ENCODE measurements at regions not wholly inside any gene's neighbourhood (a gene's known extent, or its start where the extent isn't known, plus 50 kb on each side); places are given as distances from the start of the nearest gene placed in this dataset.
"Not testable (repeated sequence)": the region's sequence is repeated elsewhere in the genome, so short reads cannot be mapped to it uniquely, and the experiment has no call there.

DNA sequence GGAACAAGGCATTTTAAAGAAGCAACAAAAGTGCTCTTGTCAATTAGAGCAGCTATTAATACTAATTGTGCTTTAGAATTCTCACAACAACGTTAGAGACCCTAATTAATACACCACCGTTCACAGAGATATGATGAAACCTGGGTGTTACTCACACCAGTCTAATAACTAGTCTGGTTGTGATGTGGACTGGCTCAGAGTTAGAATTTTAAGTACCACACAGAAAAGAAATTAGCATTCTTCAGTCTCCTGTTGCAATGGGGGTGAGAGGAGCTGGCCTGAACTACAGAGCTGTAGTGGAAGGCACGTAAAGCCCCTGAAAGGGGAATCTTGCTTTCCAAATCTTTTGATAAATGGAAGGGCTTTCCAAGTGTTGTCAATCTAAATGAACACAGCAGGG is 240.8 kb upstream of the TOX3 start:
- DNase-seq (ENCODE audit: low spot score): no peak

DNA sequence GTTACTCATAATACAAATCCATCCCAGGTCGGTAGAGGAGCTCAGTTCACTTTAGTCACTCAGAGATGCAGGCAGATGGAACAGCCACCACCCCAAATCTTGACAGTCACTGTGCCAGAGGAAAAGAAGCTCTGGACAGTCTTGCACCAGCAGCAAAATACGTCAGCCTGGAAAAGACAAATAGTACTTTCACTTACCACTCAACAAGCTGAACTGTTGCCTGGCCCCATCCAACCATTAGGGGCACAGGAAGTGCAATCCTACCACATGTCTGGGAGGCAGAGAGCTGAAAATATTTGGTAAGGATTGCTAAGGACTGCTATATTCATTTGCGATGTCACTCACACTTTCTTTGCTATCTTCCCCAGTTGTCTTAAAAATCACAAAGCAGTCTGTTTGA is 239.1 kb upstream of the TOX3 start:
- DNase-seq (ENCODE audit: low spot score): no peak

DNA sequence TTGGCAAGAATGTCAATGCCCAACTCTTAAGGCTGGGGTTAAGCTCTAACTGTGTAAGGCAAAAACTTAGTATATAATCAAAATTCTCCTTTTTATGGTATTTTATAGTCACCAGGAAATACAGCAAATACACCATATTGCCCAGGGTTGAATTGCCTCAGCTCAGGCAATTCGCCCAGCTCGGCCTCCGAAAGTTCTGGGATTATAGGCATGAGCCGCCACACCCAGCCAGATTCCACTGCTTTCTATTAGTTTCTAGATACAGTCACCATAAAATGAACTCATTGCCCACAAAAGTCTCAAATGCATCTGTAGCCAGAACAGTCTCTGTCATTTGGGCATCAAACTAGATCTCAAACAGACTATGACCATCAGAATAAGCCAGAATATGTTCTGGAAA is 238.7 kb upstream of the TOX3 start:
- no peak for DNase-seq (ENCODE audit: low spot score)

DNA sequence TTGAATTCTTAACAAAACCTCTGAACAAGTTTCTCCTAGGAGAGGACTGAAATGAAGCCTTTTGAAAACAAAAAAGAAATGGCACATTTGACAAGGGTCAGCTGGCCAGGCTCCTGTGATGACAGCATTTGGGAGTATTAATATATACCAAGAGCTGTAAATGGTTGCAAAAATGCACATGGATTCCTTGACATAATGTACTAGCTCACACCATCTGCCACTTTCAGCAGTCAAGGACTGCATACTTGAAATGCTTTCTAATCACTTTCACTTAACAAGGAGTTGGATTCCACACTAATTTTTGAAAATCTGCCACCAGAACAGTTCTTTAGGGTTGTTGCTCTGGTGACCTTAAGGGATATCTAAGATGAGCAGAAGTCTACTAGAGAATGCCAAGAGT is 236.7 kb upstream of the TOX3 start:
- no peak for DNase-seq (ENCODE audit: low spot score)

DNA sequence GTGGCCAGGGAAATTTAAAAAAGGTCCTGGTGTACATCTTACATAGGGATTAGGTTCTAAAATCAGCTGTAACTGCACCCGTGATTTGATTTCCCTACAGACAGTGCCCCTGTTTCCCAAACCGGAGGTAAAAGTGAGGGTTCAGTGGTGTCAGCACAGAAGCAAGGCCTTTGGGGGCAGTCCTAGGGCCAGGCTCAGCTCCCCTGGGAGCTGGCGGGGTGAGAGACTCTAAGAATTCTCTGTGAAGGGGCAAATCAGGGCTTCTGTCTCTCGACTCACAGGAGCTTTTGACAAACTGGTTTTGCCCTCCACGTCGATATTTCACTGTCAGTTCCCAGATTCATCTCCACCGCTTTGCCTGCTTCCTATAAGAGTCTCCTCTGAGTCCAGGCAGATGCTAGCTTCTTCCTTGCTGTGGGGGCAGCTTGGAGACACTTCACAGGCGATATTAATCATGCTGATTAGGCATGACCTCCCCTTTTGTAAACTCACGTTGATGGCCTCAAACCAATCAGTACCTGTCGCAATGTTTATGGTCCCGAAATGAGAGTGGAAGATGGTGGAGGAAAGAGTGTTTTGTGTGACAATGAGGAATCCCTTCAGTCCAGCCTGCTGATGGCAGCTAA is 234.2 kb upstream of the TOX3 start:
- no peak for DNase-seq (ENCODE audit: low spot score)

DNA sequence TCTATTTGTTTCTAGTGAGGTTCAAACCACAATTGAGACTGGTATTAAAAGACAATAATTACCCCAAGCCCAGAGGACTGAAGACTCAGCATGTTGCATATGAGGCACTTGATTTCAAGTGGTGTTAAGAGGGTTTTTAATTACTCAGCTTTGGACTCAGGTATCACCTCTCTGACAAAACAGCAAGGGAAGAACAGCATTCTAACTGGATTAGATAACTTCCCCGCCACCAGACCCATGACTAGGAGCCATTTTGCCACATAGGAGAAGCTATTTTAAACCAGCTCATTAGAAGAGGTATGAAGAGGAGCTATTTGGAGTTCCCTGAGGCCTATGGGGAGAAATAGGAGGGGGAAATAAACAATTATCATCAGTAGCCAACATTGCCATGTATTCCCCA is 226.1 kb upstream of the TOX3 start:
- no peak for DNase-seq (ENCODE audit: low spot score)

DNA sequence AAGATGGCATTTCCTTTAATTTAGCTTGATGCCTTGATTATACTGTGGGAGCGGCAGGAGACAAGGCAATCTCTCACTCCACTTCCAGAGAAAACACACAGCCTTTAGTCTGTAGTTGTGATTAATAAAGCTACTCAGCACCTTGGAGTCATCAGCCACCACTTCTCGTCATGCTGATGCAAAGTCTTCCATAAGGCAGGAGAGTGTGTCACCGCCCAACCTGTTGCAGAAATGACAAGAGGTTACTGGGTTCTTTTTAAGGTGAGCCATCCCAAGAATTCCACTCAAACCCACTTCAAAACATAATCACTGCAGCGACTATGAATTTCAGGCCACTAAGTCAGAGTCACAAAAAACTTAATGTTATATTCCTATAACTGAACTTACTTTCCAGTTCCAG is 223.9 kb upstream of the TOX3 start:
- no peak for DNase-seq (ENCODE audit: low spot score)

DNA sequence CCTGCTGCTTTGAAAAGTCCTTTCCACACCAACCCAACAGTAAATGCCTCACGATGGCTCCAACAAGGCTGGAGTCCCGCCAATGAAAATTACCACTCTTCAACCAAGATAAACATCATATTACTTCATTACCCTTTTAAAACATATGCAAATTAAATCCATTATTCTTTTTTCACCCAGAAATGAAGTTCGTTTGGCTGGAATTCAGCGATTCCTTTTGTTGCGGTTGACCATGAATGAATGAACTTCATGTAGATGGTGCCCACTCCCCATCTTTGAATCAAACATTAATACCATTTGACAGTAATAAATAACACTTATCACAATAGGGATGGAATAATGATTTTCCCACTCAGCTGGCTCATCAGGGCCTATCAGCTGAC is 211.5 kb upstream of the TOX3 start:
- no peak for DNase-seq (ENCODE audit: low spot score)

DNA sequence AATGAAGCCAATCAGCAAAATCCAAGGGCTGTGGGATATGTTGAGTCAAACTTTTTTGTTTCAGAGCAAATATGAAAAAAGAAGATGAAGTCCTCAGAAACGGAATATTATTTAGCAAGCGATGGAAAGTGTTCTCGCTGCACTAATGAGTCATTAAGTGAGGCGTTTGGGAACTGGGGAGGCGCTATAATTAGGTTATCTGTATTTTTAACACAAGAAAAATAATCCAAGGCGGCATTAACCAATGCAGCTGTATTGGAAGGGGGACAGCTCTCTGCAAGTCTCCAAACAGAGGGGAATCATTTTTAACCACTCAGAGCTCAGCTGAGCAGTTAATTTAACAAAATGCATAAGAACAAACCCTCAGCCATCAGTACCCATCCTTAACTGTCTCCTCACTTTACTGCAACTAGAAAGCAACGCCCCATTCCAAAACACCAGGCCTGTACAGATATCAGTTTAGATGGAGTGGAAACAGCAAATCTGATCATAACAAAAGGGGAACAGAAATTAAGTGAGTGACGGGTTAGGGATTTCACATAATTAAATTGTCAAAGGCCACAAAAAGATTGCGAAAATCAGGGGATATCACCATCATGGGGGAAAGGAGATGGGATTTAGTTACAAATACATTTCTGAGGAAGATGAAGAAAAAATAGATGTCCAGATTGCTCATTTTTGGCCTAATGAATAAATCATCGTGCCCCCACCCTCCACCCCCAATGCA is 211.0 kb upstream of the TOX3 start:
- DNase-seq (ENCODE audit: low spot score): no peak

DNA sequence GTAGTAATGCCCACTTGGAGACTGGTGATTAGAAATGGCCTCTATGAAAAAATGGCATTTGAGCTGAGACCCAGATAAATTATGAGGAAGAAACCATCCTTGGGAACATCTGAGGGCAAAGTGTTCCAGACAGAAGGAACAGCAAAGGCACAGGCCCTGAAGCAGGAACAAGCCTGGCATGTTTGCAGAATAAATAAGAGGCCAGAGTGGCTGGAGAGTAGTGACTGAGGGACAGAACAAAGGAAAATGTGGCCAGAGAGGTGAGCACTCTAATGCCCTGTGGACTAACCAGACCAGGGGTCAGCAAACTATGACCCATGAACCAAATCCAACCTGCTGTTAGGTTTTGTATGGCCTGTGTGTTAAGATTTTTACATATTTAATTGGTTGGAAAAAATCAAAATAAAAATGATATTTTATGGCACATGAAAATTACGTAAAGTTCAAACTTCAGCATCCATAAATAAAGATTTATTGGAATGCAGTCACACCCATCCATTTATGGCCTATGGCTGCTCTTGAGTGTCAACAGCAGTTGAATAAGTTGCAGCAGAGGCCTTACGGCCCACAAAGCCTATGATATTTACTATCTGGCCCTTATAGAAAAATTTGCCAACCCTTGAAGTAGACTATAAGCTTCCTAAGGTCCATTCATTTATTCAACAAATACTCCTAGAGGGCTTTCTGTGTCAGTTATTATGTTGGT is 210.0 kb upstream of the TOX3 start:
- DNase-seq (ENCODE audit: low spot score): no peak

DNA sequence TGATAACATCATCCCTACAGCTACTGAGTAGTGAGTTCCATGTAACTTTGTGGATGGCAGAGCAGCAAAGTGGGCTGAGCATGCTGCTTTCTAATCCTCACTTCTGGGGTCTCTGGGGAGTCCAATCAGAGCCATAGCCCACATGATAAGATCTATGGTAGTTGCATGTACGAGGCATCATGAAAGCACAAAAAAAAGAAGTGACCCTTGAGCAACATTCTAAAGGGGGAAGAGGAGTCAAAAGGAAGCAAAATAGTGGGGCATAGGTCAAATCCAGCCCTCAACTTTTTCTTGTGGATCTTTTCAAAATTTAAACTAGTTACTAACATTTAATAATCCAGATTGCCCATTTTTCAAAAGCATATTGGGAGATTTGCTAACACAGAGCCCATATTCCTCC is 208.5 kb upstream of the TOX3 start:
- no peak for DNase-seq (ENCODE audit: low spot score)

DNA sequence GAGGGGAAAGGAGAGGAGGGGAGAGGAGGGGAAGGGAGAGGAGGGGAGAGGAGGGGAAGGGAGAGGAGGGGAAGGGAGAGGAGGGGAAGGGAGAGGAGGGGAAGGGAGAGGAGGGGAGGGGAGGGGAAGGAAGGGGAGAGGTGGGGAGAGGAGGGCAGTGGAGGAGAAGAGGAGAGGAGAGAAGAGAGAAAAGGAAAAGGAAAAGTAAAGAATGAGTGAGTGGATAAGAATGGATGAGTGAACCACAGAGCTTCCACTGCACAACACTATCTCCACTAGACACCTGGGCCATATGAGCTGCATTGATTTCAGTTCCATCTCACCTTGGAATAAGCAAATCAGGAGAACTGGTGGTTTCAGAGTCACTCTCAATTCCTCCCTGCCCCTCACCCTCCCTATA is 204.1 kb upstream of the TOX3 start:
- DNase-seq (ENCODE audit: low spot score): no peak

DNA sequence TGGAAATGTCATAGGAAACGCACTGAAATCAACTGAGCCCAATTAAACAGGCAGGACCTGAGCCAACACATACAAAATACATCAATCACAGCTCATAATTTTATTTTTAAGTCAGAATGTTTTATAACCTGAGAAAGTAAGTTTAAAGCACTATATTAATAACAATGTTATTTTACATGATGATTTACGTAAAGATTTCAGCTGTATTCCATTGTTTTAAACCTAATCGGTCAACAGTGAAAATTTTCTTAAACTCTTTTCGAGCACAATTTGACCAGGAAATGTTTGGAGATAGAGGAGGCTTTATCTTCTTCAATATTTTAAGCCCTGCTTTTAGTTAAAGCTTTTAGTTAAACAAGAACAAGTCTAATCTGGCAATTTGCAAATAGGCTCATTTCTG is 201.8 kb upstream of the TOX3 start:
- no peak for DNase-seq (ENCODE audit: low spot score)

DNA sequence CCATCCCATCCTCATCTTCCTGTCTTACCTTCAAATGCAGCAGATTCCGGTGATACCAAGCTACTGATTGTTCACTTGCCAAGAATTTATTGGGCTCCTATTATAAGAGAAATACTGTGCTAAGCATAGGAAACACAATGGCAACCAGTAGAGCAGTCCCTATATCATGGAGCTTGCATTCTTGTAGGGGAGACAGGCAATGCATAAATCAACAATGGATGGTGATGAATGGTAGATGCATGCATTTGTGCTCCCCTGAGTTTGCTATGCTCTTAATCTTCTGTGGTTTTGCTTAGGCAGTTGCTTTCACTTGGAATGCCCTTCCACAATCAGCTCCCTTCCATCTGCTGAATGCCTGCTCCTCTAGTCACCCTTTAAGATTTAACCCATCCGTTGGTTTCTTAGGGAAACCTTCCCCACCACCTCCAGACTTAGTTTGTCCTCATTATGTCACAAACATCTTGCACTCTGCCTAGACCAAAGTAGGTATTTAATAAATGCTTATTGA is 200.2 kb upstream of the TOX3 start:
- no peak for DNase-seq (ENCODE audit: low spot score)

DNA sequence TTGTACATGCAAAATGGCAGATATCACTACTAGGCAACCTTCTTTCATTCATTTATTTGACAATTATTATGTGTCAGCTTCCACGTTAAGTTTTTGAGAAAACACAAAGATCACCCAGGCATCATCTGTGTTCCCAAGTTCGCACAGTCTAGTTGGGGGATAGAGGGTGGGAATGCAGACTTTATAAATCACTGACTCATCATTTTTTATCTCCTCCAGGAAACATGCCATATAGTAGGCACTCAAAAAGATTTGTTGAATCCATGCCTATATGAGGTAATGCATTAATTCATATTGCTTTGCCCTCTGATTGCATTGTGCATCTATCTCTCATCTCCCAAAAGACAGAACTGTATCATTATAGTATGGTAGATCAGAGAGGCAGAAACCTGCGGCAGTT is 196.8 kb upstream of the TOX3 start:
- no peak for DNase-seq (ENCODE audit: low spot score)

DNA sequence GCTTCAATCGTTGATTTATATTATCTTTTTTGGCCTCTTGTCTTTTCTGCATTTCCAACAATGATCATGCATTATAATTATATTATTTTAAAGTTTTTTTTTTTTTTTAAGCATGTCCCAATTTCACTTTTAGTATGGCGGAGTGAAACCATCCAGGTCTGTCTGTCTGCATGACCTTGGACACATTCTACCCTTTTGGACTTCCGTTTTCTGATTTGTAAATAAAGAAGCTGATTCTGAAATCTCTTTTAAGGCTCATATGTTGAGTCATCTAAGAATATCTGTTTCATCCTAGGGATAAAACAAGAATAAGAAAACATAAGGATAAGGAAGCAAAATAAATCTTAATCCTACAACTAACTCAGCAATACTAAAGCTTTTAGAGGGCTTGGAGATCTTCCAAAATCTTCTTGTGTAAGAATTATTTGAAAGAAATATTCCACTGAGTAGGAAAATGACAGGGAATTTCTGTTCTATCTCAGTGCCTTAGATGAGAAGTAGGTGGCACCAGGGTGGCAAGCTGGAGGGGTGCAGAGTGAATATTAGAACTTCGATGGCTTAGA is 195.7 kb upstream of the TOX3 start:
- DNase-seq (ENCODE audit: low spot score): no peak

DNA sequence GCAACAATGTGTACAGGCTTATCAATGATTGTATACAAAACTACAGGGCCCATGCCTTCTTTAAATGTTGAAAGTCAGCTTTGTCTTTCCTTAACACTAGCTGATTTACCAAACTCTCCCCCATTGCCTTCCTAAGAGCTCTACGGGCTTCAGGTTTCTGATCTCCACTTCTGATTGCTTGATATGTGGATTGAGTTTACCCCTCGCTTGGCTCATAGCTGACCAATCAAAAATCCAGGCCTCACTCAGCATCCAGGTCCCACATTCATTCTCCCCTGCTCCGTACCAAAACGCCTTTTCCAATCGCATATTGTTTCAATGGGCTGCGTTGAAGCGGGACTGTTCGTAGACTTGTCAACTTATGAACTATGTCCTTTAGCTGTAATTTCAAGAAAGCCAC is 195.1 kb upstream of the TOX3 start:
- no peak for DNase-seq (ENCODE audit: low spot score)

DNA sequence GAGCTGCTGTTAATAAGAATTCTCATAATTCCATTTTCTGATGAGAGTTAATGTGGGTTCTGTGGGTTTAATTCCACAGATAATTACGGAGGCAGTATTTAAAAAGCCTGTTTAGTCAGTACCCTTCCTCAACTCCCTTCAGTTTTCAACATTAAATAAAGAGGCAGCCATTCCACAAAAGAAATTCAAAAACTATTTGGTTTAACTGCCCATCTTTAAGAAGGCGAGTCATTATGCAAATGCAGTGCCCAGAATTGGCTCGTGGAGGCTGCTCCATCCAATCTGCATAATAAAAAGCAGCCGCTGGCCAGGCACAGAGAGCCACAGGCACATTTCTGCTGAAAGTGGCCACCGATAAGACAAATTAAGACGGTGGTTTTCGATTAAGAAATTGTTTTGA is 194.4 kb upstream of the TOX3 start:
- no peak for DNase-seq (ENCODE audit: low spot score)

DNA sequence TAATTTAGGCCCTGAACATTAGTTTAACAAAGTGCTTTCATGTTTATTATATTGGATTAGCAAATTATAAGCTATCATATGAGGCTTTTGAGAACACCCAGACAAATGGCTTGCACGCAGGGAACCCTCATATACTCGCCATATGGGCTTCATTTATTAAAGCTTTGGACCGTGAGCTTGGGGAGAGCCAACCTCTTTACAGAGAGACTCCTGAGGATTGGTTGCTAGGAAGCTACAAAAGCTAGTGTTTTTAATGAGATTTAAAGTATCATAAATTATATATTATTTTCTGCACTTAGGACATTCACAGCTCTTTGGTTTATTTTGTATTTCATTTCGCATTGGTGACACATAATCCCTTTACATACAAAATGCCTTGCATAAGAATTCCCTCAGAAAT is 193.8 kb upstream of the TOX3 start:
- DNase-seq (ENCODE audit: low spot score): no peak

DNA sequence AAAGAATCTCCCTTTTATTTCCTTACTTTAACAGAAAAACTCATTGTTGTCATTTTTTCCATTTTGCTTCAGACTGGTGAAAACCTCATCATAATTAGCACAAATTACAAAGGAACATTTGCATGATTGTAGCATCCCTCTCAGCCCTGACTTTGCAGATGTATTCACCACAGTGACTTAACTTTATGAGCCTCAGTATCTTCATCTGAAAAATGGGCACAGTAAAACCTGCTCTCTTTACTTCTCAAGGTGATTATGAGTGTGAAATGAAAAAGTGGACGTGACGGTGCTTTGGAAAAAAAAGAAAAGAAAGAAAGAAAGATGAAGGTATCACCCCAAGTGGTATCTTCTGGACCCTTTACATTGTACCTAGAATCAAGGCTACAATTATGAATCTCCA is 193.4 kb upstream of the TOX3 start:
- DNase-seq (ENCODE audit: low spot score): no peak

DNA sequence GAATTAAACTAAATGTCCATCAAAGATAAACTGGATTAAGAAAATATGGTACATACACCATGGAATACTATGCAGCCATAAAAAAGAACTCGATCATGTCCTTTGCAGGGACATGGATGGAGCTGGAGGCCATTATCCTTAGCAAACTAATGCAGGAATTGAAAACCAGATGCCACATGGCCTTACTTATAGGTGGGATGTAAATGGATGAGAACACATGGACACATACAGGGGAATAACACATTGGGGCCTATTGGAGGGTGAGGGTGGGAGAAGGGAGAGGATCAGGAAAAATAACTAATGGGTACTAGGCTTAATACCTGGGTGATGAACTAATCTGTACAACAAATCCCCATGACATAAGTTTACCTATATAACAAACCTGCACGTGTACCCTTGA is 192.0 kb upstream of the TOX3 start:
- DNase-seq (ENCODE audit: low spot score): not testable (repeated sequence)

DNA sequence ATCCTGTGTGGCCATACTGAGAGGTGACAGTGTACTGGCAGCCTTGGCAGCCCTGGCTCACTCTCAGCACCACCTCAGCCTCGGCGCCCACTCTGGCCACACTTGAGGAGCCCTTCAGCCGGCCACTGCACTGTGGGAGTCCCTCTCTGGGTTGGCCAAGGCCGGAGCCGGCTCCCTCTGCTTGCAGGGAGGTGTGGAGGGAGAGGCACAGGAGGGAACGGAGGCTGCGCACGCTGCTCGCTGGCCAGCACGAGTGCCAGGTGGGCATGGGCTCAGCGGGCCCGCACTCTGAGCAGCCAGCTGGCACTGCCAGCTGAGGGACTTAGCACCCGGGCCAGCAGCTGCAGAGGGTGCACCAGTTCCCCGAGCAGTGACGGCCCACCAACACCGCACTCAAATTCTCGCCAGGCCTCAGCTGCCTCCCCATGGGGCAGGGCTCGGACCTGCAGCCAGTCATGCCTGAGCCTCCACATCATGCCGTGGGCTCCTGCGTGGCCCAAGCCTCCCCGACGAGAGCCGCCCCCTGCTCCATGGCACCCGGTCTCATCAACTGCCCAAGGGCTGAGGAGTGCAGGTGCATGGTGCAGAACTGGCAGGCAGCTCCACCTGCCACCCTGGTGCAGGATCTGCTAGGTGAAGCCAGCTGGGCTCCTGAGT is 184.4 kb upstream of the TOX3 start:
- DNase-seq (ENCODE audit: low spot score): no peak

DNA sequence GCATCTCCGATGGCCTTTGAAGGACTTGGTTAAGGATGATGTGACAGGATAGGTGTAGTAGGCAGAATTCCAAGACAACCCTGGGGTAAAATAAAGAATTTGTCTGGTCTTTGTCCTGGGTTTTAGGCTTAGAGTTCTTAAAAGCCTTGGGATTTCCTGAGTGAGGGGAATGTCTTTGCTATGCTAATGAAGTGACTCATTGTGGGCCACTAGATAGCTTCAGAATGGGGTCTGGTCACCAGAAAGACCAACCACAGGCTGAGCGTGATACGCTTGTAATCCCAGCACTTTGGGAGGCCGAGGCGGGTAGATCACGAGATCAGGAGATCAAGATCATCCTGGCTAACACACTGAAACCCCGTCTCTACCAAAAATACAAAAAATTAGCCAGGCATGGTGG is 182.8 kb upstream of the TOX3 start:
- DNase-seq (ENCODE audit: low spot score): no peak

All from kidney capillary endothelial cell (primary cell).